ENCODE measurements at regions not wholly inside any gene's neighbourhood (a gene's known extent, or its start where the extent isn't known, plus 50 kb on each side); places are given as distances from the start of the nearest gene placed in this dataset.

- TF ChIP-seq, protein P1, sequence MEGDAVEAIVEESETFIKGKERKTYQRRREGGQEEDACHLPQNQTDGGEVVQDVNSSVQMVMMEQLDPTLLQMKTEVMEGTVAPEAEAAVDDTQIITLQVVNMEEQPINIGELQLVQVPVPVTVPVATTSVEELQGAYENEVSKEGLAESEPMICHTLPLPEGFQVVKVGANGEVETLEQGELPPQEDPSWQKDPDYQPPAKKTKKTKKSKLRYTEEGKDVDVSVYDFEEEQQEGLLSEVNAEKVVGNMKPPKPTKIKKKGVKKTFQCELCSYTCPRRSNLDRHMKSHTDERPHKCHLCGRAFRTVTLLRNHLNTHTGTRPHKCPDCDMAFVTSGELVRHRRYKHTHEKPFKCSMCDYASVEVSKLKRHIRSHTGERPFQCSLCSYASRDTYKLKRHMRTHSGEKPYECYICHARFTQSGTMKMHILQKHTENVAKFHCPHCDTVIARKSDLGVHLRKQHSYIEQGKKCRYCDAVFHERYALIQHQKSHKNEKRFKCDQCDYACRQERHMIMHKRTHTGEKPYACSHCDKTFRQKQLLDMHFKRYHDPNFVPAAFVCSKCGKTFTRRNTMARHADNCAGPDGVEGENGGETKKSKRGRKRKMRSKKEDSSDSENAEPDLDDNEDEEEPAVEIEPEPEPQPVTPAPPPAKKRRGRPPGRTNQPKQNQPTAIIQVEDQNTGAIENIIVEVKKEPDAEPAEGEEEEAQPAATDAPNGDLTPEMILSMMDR (IDR thresholded peaks at IDR 0.05; ENCODE audit: low read length), result no peak
- TF ChIP-seq EZH2 (optimal IDR thresholded peaks at IDR 0.05; ENCODE audit: low read depth, low read length) (no peak), EZH2phosphoT487 (IDR thresholded peaks at IDR 0.05; ENCODE audit: low read length) (no peak)
Measured at GRCh38 chr2:151150331-151151320, 111.0 kb downstream of the RBM43 start.
